GM12873 (cell line): ENCODE measurements at regions not wholly inside any gene's neighbourhood (a gene's known extent, or its start where the extent isn't known, plus 50 kb on each side); places are given as distances from the start of the nearest gene placed in this dataset.

ENCODE experiments used
- CTCF ChIP-seq: IDR thresholded peaks from 2 replicates; pipeline ENCODE4 v1.5.1; 2012; ENCODE audit warnings: low read depth, mild to moderate bottlenecking, moderate library complexity, low read length, control low read depth; ENCODE audit not compliant: insufficient read depth; ENCODE audit errors: missing control alignments

GRCh38 chr20:25761596-25761995 lies 64.9 kb upstream of the ZNF337 start:
- no peak for TF ChIP-seq CTCF

GRCh38 chr20:25750765-25751696 lies 54.4 kb upstream of the ZNF337 start:
- TF ChIP-seq CTCF: no peak

- TF ChIP-seq CTCF: no peak
Measured at GRCh38 chr20:25750220-25750764, 53.6 kb upstream of the ZNF337 start.

GRCh38 chr20:25749649-25750048 lies 53.0 kb upstream of the ZNF337 start:
- TF ChIP-seq CTCF: no peak
